ENCODE measurements at regions not wholly inside any gene's neighbourhood (a gene's known extent, or its start where the extent isn't known, plus 50 kb on each side); places are given as distances from the start of the nearest gene placed in this dataset.
"Not testable (repeated sequence)": the region's sequence is repeated elsewhere in the genome, so short reads cannot be mapped to it uniquely, and the experiment has no call there.

DNA sequence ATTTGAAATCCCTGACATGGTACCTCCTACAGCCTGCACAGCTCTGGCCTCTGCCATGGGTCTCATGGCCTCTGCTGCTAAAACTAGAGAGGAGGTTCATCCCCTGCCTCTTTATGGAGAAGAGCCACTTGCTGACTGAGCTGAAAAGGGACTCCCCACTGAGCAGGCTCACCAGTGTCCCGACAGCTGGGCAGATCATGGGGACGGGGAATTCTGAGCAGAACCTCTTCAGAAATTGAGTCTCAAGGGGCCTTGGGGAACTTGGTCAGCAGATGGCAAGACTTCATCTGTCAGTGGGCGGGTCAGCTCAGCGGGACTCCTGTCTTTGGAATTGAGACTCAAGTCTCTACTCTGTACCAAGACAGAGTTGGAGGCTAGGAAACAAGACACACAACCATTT is 95.7 kb downstream of the POTEC start:
- H3K27ac ChIP-seq (ENCODE audit: extremely low read length, insufficient read depth, low read length); CTCF ChIA-PET (ENCODE audit: low intra/inter-chr PET ratio, low total read pairs); FAIRE-seq; H3K9me3 ChIP-seq (ENCODE audit: low read length); in situ Hi-C loops (cut with HindIII; ENCODE audit: extremely low pct_ligation_motif_present, low pct_unique_long_range_greater_than_20kb); H3K4me2 ChIP-seq (ENCODE audit: low read depth, low read length); H3K27me3 ChIP-seq (ENCODE audit: control insufficient read depth in 1 of 2, insufficient read depth in 2 of 2, low read length in 2 of 2); H4K20me1 ChIP-seq (ENCODE audit: insufficient read depth, low read length); POLR2A ChIA-PET; H2AFZ ChIP-seq (ENCODE audit: low read length); H3K79me2 ChIP-seq (ENCODE audit: insufficient read depth, low read length); H3K9ac ChIP-seq (ENCODE audit: insufficient read depth, low read depth, low read length); intact Hi-C loops (cut with micrococcal nuclease; ENCODE audit: unreplicated experiment); H3K4me3 ChIP-seq (replicated peaks in 1 of 3; ENCODE audit: insufficient read depth in 1 of 3, low read depth in 2 of 3, low read length in 3 of 3); DNase-seq (ENCODE audit: low spot score); BruUV-seq (replicated peaks); H3K4me1 ChIP-seq (ENCODE audit: insufficient read depth, low read length); H3K36me3 ChIP-seq (replicated peaks in 1 of 2; ENCODE audit: control insufficient read depth in 1 of 2, insufficient read depth in 2 of 2, low read length in 2 of 2); ATAC-seq: not testable (repeated sequence)
- WGBS (ENCODE audit: low lambda C conversion rate), result 55% methylated on average over 2 of the region's 4 CpGs

DNA sequence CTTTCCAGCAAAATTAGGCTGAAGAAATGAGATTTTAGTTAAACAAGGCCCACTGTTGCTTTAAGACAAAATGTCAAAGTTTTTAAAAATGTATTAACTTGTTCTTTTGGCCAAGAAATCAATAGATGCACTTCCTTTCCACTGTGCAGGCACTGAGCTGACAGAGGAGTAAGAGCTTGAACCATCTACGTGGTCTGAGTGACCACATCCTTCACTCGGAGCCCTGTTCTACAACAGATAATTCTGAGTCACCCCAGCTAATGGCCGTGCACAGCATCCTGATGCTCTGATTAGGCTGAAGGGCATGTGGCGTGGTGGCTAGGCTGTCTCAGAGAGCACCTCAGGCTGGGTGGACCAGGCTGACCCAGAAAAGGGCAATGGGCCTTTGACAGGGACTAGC is 107.9 kb downstream of the POTEC start:
- H3K9me3 ChIP-seq (ENCODE audit: low read length); H3K36me3 ChIP-seq (replicated peaks in 1 of 2; ENCODE audit: control insufficient read depth in 1 of 2, insufficient read depth in 2 of 2, low read length in 2 of 2); ATAC-seq; H3K4me1 ChIP-seq (ENCODE audit: insufficient read depth, low read length); FAIRE-seq; BruUV-seq (replicated peaks); intact Hi-C loops (cut with micrococcal nuclease; ENCODE audit: unreplicated experiment); H3K27me3 ChIP-seq (ENCODE audit: control insufficient read depth in 1 of 2, insufficient read depth in 2 of 2, low read length in 2 of 2); CTCF ChIA-PET (ENCODE audit: low intra/inter-chr PET ratio, low total read pairs); H3K4me3 ChIP-seq (replicated peaks in 1 of 3; ENCODE audit: insufficient read depth in 1 of 3, low read depth in 2 of 3, low read length in 3 of 3); POLR2A ChIA-PET; H2AFZ ChIP-seq (ENCODE audit: low read length); DNase-seq (ENCODE audit: low spot score); H3K9ac ChIP-seq (ENCODE audit: insufficient read depth, low read depth, low read length); H3K4me2 ChIP-seq (ENCODE audit: low read depth, low read length); H3K27ac ChIP-seq (ENCODE audit: extremely low read length, insufficient read depth, low read length); H4K20me1 ChIP-seq (ENCODE audit: insufficient read depth, low read length); in situ Hi-C loops (cut with HindIII; ENCODE audit: extremely low pct_ligation_motif_present, low pct_unique_long_range_greater_than_20kb); H3K79me2 ChIP-seq (ENCODE audit: insufficient read depth, low read length): not testable (repeated sequence)
- WGBS (ENCODE audit: low lambda C conversion rate), result 22% methylated on average over 2 of the region's 4 CpGs

DNA sequence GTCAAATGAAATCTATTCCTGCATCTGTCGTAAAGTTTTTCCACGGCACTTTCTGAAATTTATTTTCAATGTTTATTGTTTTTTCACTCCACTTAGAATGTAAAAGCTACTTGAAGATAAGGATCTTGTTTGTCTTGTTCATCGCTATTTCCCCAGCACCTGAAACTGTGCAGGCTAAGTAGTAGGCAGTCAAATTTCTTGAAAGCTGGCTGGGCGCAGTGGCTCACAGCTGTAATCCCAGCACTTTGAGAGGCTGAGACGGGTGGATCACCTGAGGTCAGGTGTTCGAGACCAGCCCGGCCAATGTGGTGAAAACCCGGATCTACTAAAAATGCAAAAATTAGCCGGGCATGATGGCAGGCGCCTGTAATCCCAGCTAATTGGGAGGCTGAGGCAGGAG is 111.0 kb downstream of the POTEC start:
- FAIRE-seq; BruUV-seq (replicated peaks); H3K79me2 ChIP-seq (ENCODE audit: insufficient read depth, low read length); H3K4me1 ChIP-seq (ENCODE audit: insufficient read depth, low read length); H3K27ac ChIP-seq (ENCODE audit: extremely low read length, insufficient read depth, low read length); CTCF ChIA-PET (ENCODE audit: low intra/inter-chr PET ratio, low total read pairs); H3K9ac ChIP-seq (ENCODE audit: insufficient read depth, low read depth, low read length); POLR2A ChIA-PET; DNase-seq (ENCODE audit: low spot score); H2AFZ ChIP-seq (ENCODE audit: low read length); intact Hi-C loops (cut with micrococcal nuclease; ENCODE audit: unreplicated experiment); in situ Hi-C loops (cut with HindIII; ENCODE audit: extremely low pct_ligation_motif_present, low pct_unique_long_range_greater_than_20kb); H3K27me3 ChIP-seq (ENCODE audit: control insufficient read depth in 1 of 2, insufficient read depth in 2 of 2, low read length in 2 of 2); H4K20me1 ChIP-seq (ENCODE audit: insufficient read depth, low read length); H3K9me3 ChIP-seq (ENCODE audit: low read length); H3K4me3 ChIP-seq (replicated peaks in 1 of 3; ENCODE audit: insufficient read depth in 1 of 3, low read depth in 2 of 3, low read length in 3 of 3); H3K4me2 ChIP-seq (ENCODE audit: low read depth, low read length); ATAC-seq; H3K36me3 ChIP-seq (replicated peaks in 1 of 2; ENCODE audit: control insufficient read depth in 1 of 2, insufficient read depth in 2 of 2, low read length in 2 of 2): not testable (repeated sequence)
- WGBS (ENCODE audit: low lambda C conversion rate), result 71% methylated on average over 10 of the region's 10 CpGs
